Breast epithelium (tissue), 3 donors: ENCODE measurements at regions not wholly inside any gene's neighbourhood (a gene's known extent, or its start where the extent isn't known, plus 50 kb on each side); places are given as distances from the start of the nearest gene placed in this dataset.

Experiments used
- POLR2A ChIP-seq: fragments of 450-650 bp; IDR thresholded peaks from one replicate; pipeline ENCODE4 v1.6.1; 2016; ENCODE audit warnings: antibody characterized with exemption, mild to moderate bottlenecking, moderate library complexity
- POLR2AphosphoS5 ChIP-seq, 3 donors: sonication (generic); formaldehyde crosslinking; IDR thresholded peaks; one replicate each; pipeline ENCODE4 v1.6.1; 2017; ENCODE audit warnings: antibody characterized with exemption in 3 of 3
- TF ChIP-seq, protein P1 (sequence below), 3 donors: fragments of 450-650 bp; IDR thresholded peaks; one replicate each; pipeline ENCODE4 v1.5.1; 2016 to 2017; ENCODE audit warnings: antibody characterized with exemption in 3 of 3, mild to moderate bottlenecking in 3 of 3, moderate library complexity in 3 of 3

- TF ChIP-seq POLR2AphosphoS5 (IDR thresholded peaks at IDR 0.05) (no peak), POLR2A (no peak)
- TF ChIP-seq, protein P1, sequence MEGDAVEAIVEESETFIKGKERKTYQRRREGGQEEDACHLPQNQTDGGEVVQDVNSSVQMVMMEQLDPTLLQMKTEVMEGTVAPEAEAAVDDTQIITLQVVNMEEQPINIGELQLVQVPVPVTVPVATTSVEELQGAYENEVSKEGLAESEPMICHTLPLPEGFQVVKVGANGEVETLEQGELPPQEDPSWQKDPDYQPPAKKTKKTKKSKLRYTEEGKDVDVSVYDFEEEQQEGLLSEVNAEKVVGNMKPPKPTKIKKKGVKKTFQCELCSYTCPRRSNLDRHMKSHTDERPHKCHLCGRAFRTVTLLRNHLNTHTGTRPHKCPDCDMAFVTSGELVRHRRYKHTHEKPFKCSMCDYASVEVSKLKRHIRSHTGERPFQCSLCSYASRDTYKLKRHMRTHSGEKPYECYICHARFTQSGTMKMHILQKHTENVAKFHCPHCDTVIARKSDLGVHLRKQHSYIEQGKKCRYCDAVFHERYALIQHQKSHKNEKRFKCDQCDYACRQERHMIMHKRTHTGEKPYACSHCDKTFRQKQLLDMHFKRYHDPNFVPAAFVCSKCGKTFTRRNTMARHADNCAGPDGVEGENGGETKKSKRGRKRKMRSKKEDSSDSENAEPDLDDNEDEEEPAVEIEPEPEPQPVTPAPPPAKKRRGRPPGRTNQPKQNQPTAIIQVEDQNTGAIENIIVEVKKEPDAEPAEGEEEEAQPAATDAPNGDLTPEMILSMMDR (IDR thresholded peaks at IDR 0.05) = no peak
These were observed 232.2 kb downstream of the DLEU7 start for GRCh38 chr13:50611117-50611781.
